ENCODE measurements at regions not wholly inside any gene's neighbourhood (a gene's known extent, or its start where the extent isn't known, plus 50 kb on each side); places are given as distances from the start of the nearest gene placed in this dataset.

DNA sequence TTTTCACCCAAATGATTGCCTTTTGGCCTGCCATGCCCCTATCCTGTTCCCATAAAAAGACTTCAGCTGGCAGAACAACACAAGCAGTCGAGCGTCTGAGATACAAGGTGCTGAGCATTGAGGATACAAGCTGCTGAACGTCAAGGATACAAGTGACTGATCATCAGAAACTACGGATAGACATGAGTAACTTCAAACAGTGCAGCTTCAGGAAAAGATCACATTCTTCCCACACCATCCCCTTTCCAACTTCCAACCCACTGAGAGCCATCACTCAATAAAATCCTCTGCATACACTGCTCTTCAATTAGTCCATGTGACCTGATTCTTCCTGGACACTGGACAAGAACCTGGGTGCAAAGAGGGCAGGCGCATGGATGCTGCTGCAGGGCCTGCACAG is 1198.9 kb downstream of the ROBO2 start:
- H3K27ac ChIP-seq (ENCODE audit: low read depth, low read length): no peak overlapping the region

DNA sequence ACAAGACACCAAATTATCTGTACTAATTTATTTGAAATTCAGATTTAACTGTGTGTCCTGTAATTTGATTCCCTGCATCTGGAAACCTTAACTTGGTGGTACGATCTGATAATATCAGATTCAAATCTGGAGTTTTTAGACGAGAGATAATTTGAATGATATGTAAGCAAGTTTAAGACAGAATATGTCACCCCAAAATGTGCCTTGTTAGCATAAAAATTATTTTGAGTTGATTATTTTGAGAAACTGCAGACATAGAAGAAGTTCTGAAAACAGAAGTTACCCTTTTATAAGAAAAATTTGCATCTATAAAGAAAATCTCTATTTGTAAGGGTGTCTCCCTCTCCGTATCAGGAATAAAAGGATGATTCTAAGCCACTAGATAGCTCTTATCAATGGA is 1202.8 kb downstream of the ROBO2 start:
- H3K27ac ChIP-seq (ENCODE audit: low read depth, low read length): no peak overlapping the region
- H2BK12ac ChIP-seq (ENCODE audit: low read length): no peak overlapping the region
- no peak overlapping the region for H4K12ac ChIP-seq (ENCODE audit: low read depth, low read length)
- no peaks in the 10 kb centered on the region for H3K27me3 ChIP-seq (ENCODE audit: insufficient read depth, low read length)
- no peak overlapping the region for H3K4ac ChIP-seq (ENCODE audit: low read depth, low read length)
- no peak overlapping the region for H3K14ac ChIP-seq (ENCODE audit: low read length)
- WGBS (ENCODE audit: extremely low coverage, insufficient coverage, insufficient read length): no CpG with 5 or more reads among the region's 3 CpGs
- no peak overlapping the region for H2AFZ ChIP-seq (ENCODE audit: insufficient read depth, low read length, poor library complexity)
- no peak overlapping the region for H2BK120ac ChIP-seq (ENCODE audit: insufficient read depth, low read length, poor library complexity)
- H2BK5ac ChIP-seq (ENCODE audit: low read depth, low read length, poor library complexity): no peak overlapping the region
- H3K9ac ChIP-seq (ENCODE audit: low read length): no peak overlapping the region
- no peaks in the 10 kb centered on the region for H3K79me1 ChIP-seq (ENCODE audit: low read length)
- no peak overlapping the region for H3K4me2 ChIP-seq (ENCODE audit: low read length)
- no peak for DNase-seq
- H3K36me3 ChIP-seq (ENCODE audit: control insufficient read depth in 1 of 2, insufficient read depth in 2 of 2, low read length in 2 of 2): peaks cover 1 to 2% of the 10 kb centered on the region in 2 experiments
- H3K18ac ChIP-seq (ENCODE audit: low read length): no peak overlapping the region
- H4K8ac ChIP-seq (ENCODE audit: low read depth, low read length): no peak overlapping the region
- H3K4me3 ChIP-seq (ENCODE audit: low read depth, low read length): no peak overlapping the region
- peaks cover 10% of the 10 kb centered on the region for H3K9me3 ChIP-seq (ENCODE audit: insufficient read depth, low read depth, low read length)
- no peak overlapping the region for H3K23ac ChIP-seq (ENCODE audit: low read length)
- no peaks in the 10 kb centered on the region for H3K79me2 ChIP-seq (ENCODE audit: control insufficient read depth, insufficient read depth, low read length, poor library complexity)
- no peak overlapping the region for H2AK5ac ChIP-seq (ENCODE audit: low read length)
- no peaks in the 10 kb centered on the region for H3K4me1 ChIP-seq (ENCODE audit: control insufficient read depth in 1 of 2, insufficient read depth in 2 of 2, low read length in 2 of 2)
- no peak overlapping the region for H4K91ac ChIP-seq (ENCODE audit: low read depth, low read length)

More for the DNA sequence above, 1198.9 kb downstream of the ROBO2 start:
- Histone ChIP-seq H2BK12ac (ENCODE audit: low read length) (no peak overlapping the region), H3K9me3 (ENCODE audit: insufficient read depth, low read depth, low read length) (peaks cover 4% of the 10 kb centered on the region), H2AK5ac (ENCODE audit: low read length) (no peak overlapping the region), H3K14ac (ENCODE audit: low read length) (no peak overlapping the region), H2AFZ (ENCODE audit: insufficient read depth, low read length, poor library complexity) (no peak overlapping the region), H3K79me2 (ENCODE audit: control insufficient read depth, insufficient read depth, low read length, poor library complexity) (no peaks in the 10 kb centered on the region), H3K23ac (ENCODE audit: low read length) (no peak overlapping the region), H4K91ac (ENCODE audit: low read depth, low read length) (no peak overlapping the region), H4K12ac (ENCODE audit: low read depth, low read length) (no peak overlapping the region), H3K4me3 (ENCODE audit: low read depth, low read length) (no peak overlapping the region), H3K36me3 (ENCODE audit: control insufficient read depth in 1 of 2, insufficient read depth in 2 of 2, low read length in 2 of 2) (no peaks in the 10 kb centered on the region), H3K4me1 (ENCODE audit: control insufficient read depth in 1 of 2, insufficient read depth in 2 of 2, low read length in 2 of 2) (peaks cover 0 to 1% of the 10 kb centered on the region in 2 experiments), H3K4ac (ENCODE audit: low read depth, low read length) (no peak overlapping the region), H4K8ac (ENCODE audit: low read depth, low read length) (no peak overlapping the region), H3K18ac (ENCODE audit: low read length) (no peak overlapping the region), H2BK120ac (ENCODE audit: insufficient read depth, low read length, poor library complexity) (no peak overlapping the region), H3K79me1 (ENCODE audit: low read length) (no peaks in the 10 kb centered on the region), H3K9ac (ENCODE audit: low read length) (no peak overlapping the region), H3K4me2 (ENCODE audit: low read length) (no peak overlapping the region), H2BK5ac (ENCODE audit: low read depth, low read length, poor library complexity) (no peak overlapping the region), H3K27me3 (ENCODE audit: insufficient read depth, low read length) (no peaks in the 10 kb centered on the region)
- no CpG with 5 or more reads among the region's 5 CpGs for WGBS (ENCODE audit: extremely low coverage, insufficient coverage, insufficient read length)
- DNase-seq: no peak

DNA sequence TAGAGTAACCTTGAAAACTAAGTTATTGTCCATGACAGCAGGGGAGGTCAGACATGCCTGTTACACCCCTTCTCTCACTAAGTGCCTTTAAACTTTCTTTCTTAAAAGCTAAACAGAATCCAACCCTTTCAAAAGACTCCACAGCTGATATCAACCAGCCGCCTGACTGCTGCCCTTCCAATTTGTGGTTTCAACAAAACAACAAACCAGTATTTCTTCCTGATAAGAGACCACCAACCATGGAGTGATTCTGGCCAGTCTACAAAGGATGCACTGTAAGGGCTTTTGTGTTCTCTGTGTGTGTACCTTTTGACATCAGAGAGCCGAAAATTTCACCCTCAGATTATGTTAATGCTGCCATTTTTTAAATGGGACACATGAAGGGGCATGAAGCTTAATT is 1204.2 kb downstream of the ROBO2 start:
- Histone ChIP-seq H3K36me3 (ENCODE audit: control insufficient read depth in 1 of 2, insufficient read depth in 2 of 2, low read length in 2 of 2) (peaks cover 1 to 2% of the 10 kb centered on the region in 2 experiments), H3K9me3 (ENCODE audit: insufficient read depth, low read depth, low read length) (peaks cover 8% of the 10 kb centered on the region), H4K8ac (ENCODE audit: low read depth, low read length) (no peak overlapping the region), H3K9ac (ENCODE audit: low read length) (no peak overlapping the region), H3K4ac (ENCODE audit: low read depth, low read length) (no peak overlapping the region), H2AFZ (ENCODE audit: insufficient read depth, low read length, poor library complexity) (no peak overlapping the region), H4K91ac (ENCODE audit: low read depth, low read length) (no peak overlapping the region), H3K79me2 (ENCODE audit: control insufficient read depth, insufficient read depth, low read length, poor library complexity) (no peaks in the 10 kb centered on the region), H3K4me1 (ENCODE audit: control insufficient read depth in 1 of 2, insufficient read depth in 2 of 2, low read length in 2 of 2) (no peaks in the 10 kb centered on the region), H3K23ac (ENCODE audit: low read length) (no peak overlapping the region), H3K27me3 (ENCODE audit: insufficient read depth, low read length) (no peaks in the 10 kb centered on the region), H3K4me2 (ENCODE audit: low read length) (no peak overlapping the region), H3K79me1 (ENCODE audit: low read length) (no peaks in the 10 kb centered on the region), H3K18ac (ENCODE audit: low read length) (no peak overlapping the region), H3K4me3 (ENCODE audit: low read depth, low read length) (no peak overlapping the region), H2BK12ac (ENCODE audit: low read length) (no peak overlapping the region), H2BK5ac (ENCODE audit: low read depth, low read length, poor library complexity) (no peak overlapping the region), H2AK5ac (ENCODE audit: low read length) (no peak overlapping the region), H4K12ac (ENCODE audit: low read depth, low read length) (no peak overlapping the region), H3K27ac (ENCODE audit: low read depth, low read length) (no peak overlapping the region), H2BK120ac (ENCODE audit: insufficient read depth, low read length, poor library complexity) (no peak overlapping the region), H3K14ac (ENCODE audit: low read length) (no peak overlapping the region)
- WGBS (ENCODE audit: extremely low coverage, insufficient coverage, insufficient read length): no CpG with 5 or more reads among the region's 2 CpGs
- no peak for DNase-seq

GRCh38 chr3:78249294-78249693 is 1209.4 kb downstream of the ROBO2 start:
- H3K27me3 ChIP-seq (ENCODE audit: insufficient read depth, low read length): no peaks in the 10 kb centered on the region
- no peak overlapping the region for H2AFZ ChIP-seq (ENCODE audit: insufficient read depth, low read length, poor library complexity)
- H2AK5ac ChIP-seq (ENCODE audit: low read length): no peak overlapping the region
- H3K18ac ChIP-seq (ENCODE audit: low read length): no peak overlapping the region
- no peak overlapping the region for H4K91ac ChIP-seq (ENCODE audit: low read depth, low read length)
- no CpG with 5 or more reads among the region's 3 CpGs for WGBS (ENCODE audit: extremely low coverage, insufficient coverage, insufficient read length)
- no peak overlapping the region for H3K27ac ChIP-seq (ENCODE audit: low read depth, low read length)
- H4K12ac ChIP-seq (ENCODE audit: low read depth, low read length): no peak overlapping the region
- peaks cover 5% of the 10 kb centered on the region for H3K79me1 ChIP-seq (ENCODE audit: low read length)
- H3K4ac ChIP-seq (ENCODE audit: low read depth, low read length): no peak overlapping the region
- no peaks in the 10 kb centered on the region for H3K79me2 ChIP-seq (ENCODE audit: control insufficient read depth, insufficient read depth, low read length, poor library complexity)
- H3K14ac ChIP-seq (ENCODE audit: low read length): no peak overlapping the region
- H3K9ac ChIP-seq (ENCODE audit: low read length): no peak overlapping the region
- peaks cover 1 to 2% of the 10 kb centered on the region in 2 experiments for H3K36me3 ChIP-seq (ENCODE audit: control insufficient read depth in 1 of 2, insufficient read depth in 2 of 2, low read length in 2 of 2)
- no peak overlapping the region for H4K8ac ChIP-seq (ENCODE audit: low read depth, low read length)
- H3K4me1 ChIP-seq (ENCODE audit: control insufficient read depth in 1 of 2, insufficient read depth in 2 of 2, low read length in 2 of 2): no peaks in the 10 kb centered on the region
- H2BK120ac ChIP-seq (ENCODE audit: insufficient read depth, low read length, poor library complexity): no peak overlapping the region
- DNase-seq: no peak
- no peak overlapping the region for H3K4me3 ChIP-seq (ENCODE audit: low read depth, low read length)
- no peak overlapping the region for H2BK12ac ChIP-seq (ENCODE audit: low read length)
- no peak overlapping the region for H3K4me2 ChIP-seq (ENCODE audit: low read length)
- peaks cover 9% of the 10 kb centered on the region for H3K9me3 ChIP-seq (ENCODE audit: insufficient read depth, low read depth, low read length)
- no peak overlapping the region for H3K23ac ChIP-seq (ENCODE audit: low read length)
- H2BK5ac ChIP-seq (ENCODE audit: low read depth, low read length, poor library complexity): no peak overlapping the region
